ENCODE measurements at regions not wholly inside any gene's neighbourhood (a gene's known extent, or its start where the extent isn't known, plus 50 kb on each side); places are given as distances from the start of the nearest gene placed in this dataset.
"Not testable (repeated sequence)": the region's sequence is repeated elsewhere in the genome, so short reads cannot be mapped to it uniquely, and the experiment has no call there.

DNA sequence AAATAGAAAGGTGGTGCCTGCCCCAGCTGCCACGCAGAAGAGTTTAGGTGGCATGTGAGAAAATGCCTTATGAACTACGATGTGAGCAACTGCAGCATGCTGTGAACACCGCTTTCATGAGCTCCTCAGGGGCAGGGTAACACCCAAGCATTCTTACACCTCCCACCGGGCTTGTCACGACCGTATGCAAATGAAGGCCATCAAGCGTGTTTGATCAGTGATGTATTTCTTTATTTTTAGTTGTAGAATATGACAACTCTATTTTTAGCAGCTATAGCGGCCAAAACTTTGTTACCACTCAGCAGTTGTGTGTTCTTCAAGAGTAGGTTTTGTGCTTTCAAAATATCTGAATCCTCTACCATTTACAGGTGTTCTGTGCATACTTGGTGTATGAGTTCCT lies 58.1 kb upstream of the SAMD11 start:
- H3K4me3 ChIP-seq (ENCODE audit: low read length in 2 of 2); H3K18ac ChIP-seq (ENCODE audit: low read length); H3K4me2 ChIP-seq (ENCODE audit: insufficient read depth, low read length, poor library complexity, severe bottlenecking); H2BK12ac ChIP-seq (ENCODE audit: low read length); H2AFZ ChIP-seq (ENCODE audit: low read length); H3K9ac ChIP-seq (ENCODE audit: low read depth, low read length, poor library complexity); H3K27ac ChIP-seq (replicated peaks; ENCODE audit: low read length); DNase-seq (ENCODE audit: low spot score); H3K36me3 ChIP-seq (replicated peaks in 1 of 2; ENCODE audit: control insufficient read depth in 2 of 2, insufficient read depth in 2 of 2, low read length in 2 of 2); H4K8ac ChIP-seq (ENCODE audit: low read depth, low read length); H4K91ac ChIP-seq (ENCODE audit: low read depth, low read length, poor library complexity); H3K4me1 ChIP-seq (ENCODE audit: control insufficient read depth in 2 of 2, insufficient read depth in 1 of 2, low read depth in 1 of 2, low read length in 2 of 2); H2BK5ac ChIP-seq (ENCODE audit: low read length); H2AK5ac ChIP-seq (ENCODE audit: low read depth, low read length); H3K9me3 ChIP-seq (replicated peaks in 1 of 2; ENCODE audit: control insufficient read depth in 2 of 2, insufficient read depth in 1 of 2, low read depth in 1 of 2, low read length in 2 of 2); H3K79me1 ChIP-seq (ENCODE audit: low read depth, low read length); H3K23ac ChIP-seq (ENCODE audit: low read depth, low read length, poor library complexity); H2BK15ac ChIP-seq (ENCODE audit: low read length); H3K14ac ChIP-seq (ENCODE audit: low read length); H2BK120ac ChIP-seq (ENCODE audit: low read depth, low read length); H3K4ac ChIP-seq (ENCODE audit: low read length): not testable (repeated sequence)
- H3K27me3 ChIP-seq (ENCODE audit: control insufficient read depth in 3 of 3, insufficient read depth in 3 of 3, low read depth in 1 of 3, low read length in 3 of 3): peaks cover 0 to 51% (median 6%) of the 10 kb centered on the region in 3 experiments
- no CpG with 5 or more reads among the region's 8 CpGs for whole genome bisulfite sequencing, 2 donors (ENCODE audit: extremely low coverage in 2 of 2, insufficient read length in 2 of 2, insufficient replicate concordance in 1 of 2)

DNA sequence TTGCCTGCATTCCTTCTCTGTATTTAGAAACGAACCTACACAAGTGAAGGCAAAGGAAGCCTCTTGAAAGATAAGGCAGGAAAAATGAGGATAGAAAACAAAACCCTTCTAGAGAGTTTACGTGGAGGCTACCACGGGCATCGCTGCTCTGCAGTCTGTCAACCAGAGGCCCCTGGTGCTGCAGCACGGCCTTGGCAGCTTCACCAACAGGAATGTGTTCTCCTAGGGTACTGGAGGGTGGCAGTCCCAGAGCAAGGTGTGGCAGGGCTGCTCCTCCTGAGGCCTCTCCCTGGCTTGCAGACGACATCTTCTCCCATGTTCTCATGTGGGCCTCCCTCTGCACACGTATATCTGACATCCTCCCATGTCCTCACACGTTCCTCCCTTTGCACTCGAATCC lies 57.6 kb upstream of the SAMD11 start:
- Histone ChIP-seq H2AK5ac (ENCODE audit: low read depth, low read length) (no peak overlapping the region), H3K79me1 (ENCODE audit: low read depth, low read length) (no peaks in the 10 kb centered on the region), H3K4me2 (ENCODE audit: insufficient read depth, low read length, poor library complexity, severe bottlenecking) (no peak overlapping the region), H2BK120ac (ENCODE audit: low read depth, low read length) (no peak overlapping the region), H3K18ac (ENCODE audit: low read length) (no peak overlapping the region), H3K4me3 (ENCODE audit: low read length in 2 of 2) (no peak overlapping the region), H3K4me1 (ENCODE audit: control insufficient read depth in 2 of 2, insufficient read depth in 1 of 2, low read depth in 1 of 2, low read length in 2 of 2) (no peaks in the 10 kb centered on the region), H3K9me3 (replicated peaks in 1 of 2; ENCODE audit: control insufficient read depth in 2 of 2, insufficient read depth in 1 of 2, low read depth in 1 of 2, low read length in 2 of 2) (no peaks in the 10 kb centered on the region), H3K14ac (ENCODE audit: low read length) (no peak overlapping the region), H3K4ac (ENCODE audit: low read length) (no peak overlapping the region), H3K9ac (ENCODE audit: low read depth, low read length, poor library complexity) (no peak overlapping the region), H2BK5ac (ENCODE audit: low read length) (no peak overlapping the region), H3K36me3 (replicated peaks in 1 of 2; ENCODE audit: control insufficient read depth in 2 of 2, insufficient read depth in 2 of 2, low read length in 2 of 2) (no peaks in the 10 kb centered on the region), H3K27ac (replicated peaks; ENCODE audit: low read length) (no peak overlapping the region), H3K27me3 (ENCODE audit: control insufficient read depth in 3 of 3, insufficient read depth in 3 of 3, low read depth in 1 of 3, low read length in 3 of 3) (peaks cover 0 to 55% (median 6%) of the 10 kb centered on the region in 3 experiments), H3K23ac (ENCODE audit: low read depth, low read length, poor library complexity) (no peak overlapping the region), H2AFZ (ENCODE audit: low read length) (no peak overlapping the region), H4K8ac (ENCODE audit: low read depth, low read length) (no peak overlapping the region), H4K91ac (ENCODE audit: low read depth, low read length, poor library complexity) (no peak overlapping the region), H2BK12ac (ENCODE audit: low read length) (no peak overlapping the region), H2BK15ac (ENCODE audit: low read length) (no peak overlapping the region)
- no peak for DNase-seq (ENCODE audit: low spot score)
- WGBS, 2 donors (ENCODE audit: extremely low coverage in 2 of 2, insufficient read length in 2 of 2, insufficient replicate concordance in 1 of 2): no CpG with 5 or more reads among the region's 9 CpGs

DNA sequence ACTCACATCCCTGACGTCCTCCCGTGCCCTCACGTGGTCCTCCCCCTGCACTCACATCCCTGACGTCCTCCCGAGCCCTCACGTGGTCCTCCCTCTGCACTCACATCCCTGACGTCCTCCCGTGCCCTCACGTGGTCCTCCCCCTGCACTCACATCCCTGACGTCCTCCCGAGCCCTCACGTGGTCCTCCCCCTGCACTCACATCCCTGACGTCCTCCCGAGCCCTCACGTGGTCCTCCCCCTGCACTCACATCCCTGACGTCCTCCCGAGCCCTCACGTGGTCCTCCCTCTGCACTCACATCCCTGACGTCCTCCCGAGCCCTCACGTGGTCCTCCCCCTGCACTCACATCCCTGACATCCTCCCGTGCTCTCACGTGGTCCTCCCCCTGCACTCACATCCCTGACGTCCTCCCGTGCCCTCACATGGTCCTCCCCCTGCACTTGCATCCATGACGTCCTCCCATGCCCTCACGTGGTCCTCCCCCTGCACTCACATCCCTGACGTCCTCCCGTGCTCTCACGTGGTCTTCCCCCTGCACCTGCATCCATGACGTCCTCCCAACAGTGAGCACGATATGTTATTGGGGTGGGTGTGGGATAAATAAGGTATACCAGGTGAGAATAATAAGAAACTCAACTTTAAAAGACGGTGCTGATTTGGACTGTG lies 57.0 kb upstream of the SAMD11 start:
- H3K4ac ChIP-seq (ENCODE audit: low read length); H3K4me1 ChIP-seq (ENCODE audit: control insufficient read depth in 2 of 2, insufficient read depth in 1 of 2, low read depth in 1 of 2, low read length in 2 of 2); H4K91ac ChIP-seq (ENCODE audit: low read depth, low read length, poor library complexity); H3K4me2 ChIP-seq (ENCODE audit: insufficient read depth, low read length, poor library complexity, severe bottlenecking); H3K23ac ChIP-seq (ENCODE audit: low read depth, low read length, poor library complexity); H2BK15ac ChIP-seq (ENCODE audit: low read length); H3K14ac ChIP-seq (ENCODE audit: low read length); H2AFZ ChIP-seq (ENCODE audit: low read length); H2BK120ac ChIP-seq (ENCODE audit: low read depth, low read length); H2BK12ac ChIP-seq (ENCODE audit: low read length); H3K79me1 ChIP-seq (ENCODE audit: low read depth, low read length); H3K36me3 ChIP-seq (replicated peaks in 1 of 2; ENCODE audit: control insufficient read depth in 2 of 2, insufficient read depth in 2 of 2, low read length in 2 of 2); DNase-seq (ENCODE audit: low spot score); H3K27ac ChIP-seq (replicated peaks; ENCODE audit: low read length); H2AK5ac ChIP-seq (ENCODE audit: low read depth, low read length); H2BK5ac ChIP-seq (ENCODE audit: low read length); H3K9me3 ChIP-seq (replicated peaks in 1 of 2; ENCODE audit: control insufficient read depth in 2 of 2, insufficient read depth in 1 of 2, low read depth in 1 of 2, low read length in 2 of 2); H4K8ac ChIP-seq (ENCODE audit: low read depth, low read length): not testable (repeated sequence)
- Histone ChIP-seq H3K27me3 (ENCODE audit: control insufficient read depth in 3 of 3, insufficient read depth in 3 of 3, low read depth in 1 of 3, low read length in 3 of 3) (peaks cover 0 to 62% (median 8%) of the 10 kb centered on the region in 3 experiments), H3K18ac (ENCODE audit: low read length) (peak overlapping the region; percentile 57), H3K9ac (ENCODE audit: low read depth, low read length, poor library complexity) (peak overlapping the region; percentile 12), H3K4me3 (ENCODE audit: low read length in 2 of 2) (peak overlapping the region in 1 of 2 donors; percentile 63)
- WGBS, 2 donors (ENCODE audit: extremely low coverage in 2 of 2, insufficient read length in 2 of 2, insufficient replicate concordance in 1 of 2): no CpG with 5 or more reads among the region's 33 CpGs

DNA sequence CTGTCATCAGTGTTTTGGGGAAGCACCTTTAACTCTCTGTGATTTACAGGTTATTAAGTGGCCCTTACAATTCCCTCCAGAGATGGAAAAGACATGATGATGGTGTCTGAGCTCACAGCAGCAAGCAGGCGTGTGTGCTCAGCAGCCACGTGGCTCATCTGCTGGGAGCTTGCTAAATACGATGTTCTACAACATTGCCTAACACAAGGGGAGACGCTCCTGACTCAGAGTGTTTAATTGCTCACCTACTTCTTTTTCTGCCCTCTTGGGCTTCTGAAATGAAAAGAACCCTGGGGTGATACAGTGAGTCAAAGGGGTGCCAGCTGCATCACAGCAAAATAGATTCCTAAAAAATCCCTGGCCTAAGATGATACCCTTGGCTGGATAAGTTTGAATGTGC lies 56.2 kb upstream of the SAMD11 start:
- not testable (repeated sequence) for H3K4me2 ChIP-seq (ENCODE audit: insufficient read depth, low read length, poor library complexity, severe bottlenecking); H3K4me1 ChIP-seq (ENCODE audit: control insufficient read depth in 2 of 2, insufficient read depth in 1 of 2, low read depth in 1 of 2, low read length in 2 of 2); H3K18ac ChIP-seq (ENCODE audit: low read length); H3K36me3 ChIP-seq (replicated peaks in 1 of 2; ENCODE audit: control insufficient read depth in 2 of 2, insufficient read depth in 2 of 2, low read length in 2 of 2); H3K4ac ChIP-seq (ENCODE audit: low read length); H2AK5ac ChIP-seq (ENCODE audit: low read depth, low read length); H2BK15ac ChIP-seq (ENCODE audit: low read length); DNase-seq (ENCODE audit: low spot score); H2BK5ac ChIP-seq (ENCODE audit: low read length); H3K14ac ChIP-seq (ENCODE audit: low read length); H3K27ac ChIP-seq (replicated peaks; ENCODE audit: low read length); H3K4me3 ChIP-seq (ENCODE audit: low read length in 2 of 2); H4K8ac ChIP-seq (ENCODE audit: low read depth, low read length); H3K79me1 ChIP-seq (ENCODE audit: low read depth, low read length); H2AFZ ChIP-seq (ENCODE audit: low read length); H2BK12ac ChIP-seq (ENCODE audit: low read length); H4K91ac ChIP-seq (ENCODE audit: low read depth, low read length, poor library complexity); H2BK120ac ChIP-seq (ENCODE audit: low read depth, low read length); H3K23ac ChIP-seq (ENCODE audit: low read depth, low read length, poor library complexity); H3K9ac ChIP-seq (ENCODE audit: low read depth, low read length, poor library complexity); H3K9me3 ChIP-seq (replicated peaks in 1 of 2; ENCODE audit: control insufficient read depth in 2 of 2, insufficient read depth in 1 of 2, low read depth in 1 of 2, low read length in 2 of 2)
- peaks cover 0 to 68% (median 8%) of the 10 kb centered on the region in 3 experiments for H3K27me3 ChIP-seq (ENCODE audit: control insufficient read depth in 3 of 3, insufficient read depth in 3 of 3, low read depth in 1 of 3, low read length in 3 of 3)
- no CpG with 5 or more reads among the region's 4 CpGs for WGBS, 2 donors (ENCODE audit: extremely low coverage in 2 of 2, insufficient read length in 2 of 2, insufficient replicate concordance in 1 of 2)

Data from neuronal stem cell (in vitro differentiated cells).